Activated T-cell treated with anti-CD3 and anti-CD28 coated beads, Interleukin-2, amount 50 U/mL, for 4 hours (primary cell): ENCODE measurements at regions not wholly inside any gene's neighbourhood (a gene's known extent, or its start where the extent isn't known, plus 50 kb on each side); places are given as distances from the start of the nearest gene placed in this dataset.

Source experiments
- ATAC-seq, 2 donors: fragments of 200-7000 bp; cut with Tn5 transposase; one replicate each; pipeline ENCODE4 v1.10.0; 2021
- DNase-seq: peaks from one replicate; pipeline ENCODE4 v3.0.0-alpha.2; 2020
- H3K27me3 Mint-ChIP-seq: one replicate; pipeline ENCODE4 v1.8.0; 2021; ENCODE audit warnings: low read depth, mixed read lengths
- H3K36me3 Mint-ChIP-seq: one replicate; pipeline ENCODE4 v1.8.0; 2022; ENCODE audit warnings: mixed read lengths; ENCODE audit not compliant: insufficient read depth
- H3K4me1 Mint-ChIP-seq: one replicate; pipeline ENCODE4 v1.8.0; 2021; ENCODE audit warnings: low read depth, mixed read lengths
- H3K4me3 Mint-ChIP-seq: one replicate; pipeline ENCODE4 v1.8.0; 2021; ENCODE audit warnings: mild to moderate bottlenecking, moderate library complexity, mixed read lengths
- H3K9me3 Mint-ChIP-seq: one replicate; pipeline ENCODE4 v1.8.0; 2021; ENCODE audit warnings: mixed read lengths

DNA sequence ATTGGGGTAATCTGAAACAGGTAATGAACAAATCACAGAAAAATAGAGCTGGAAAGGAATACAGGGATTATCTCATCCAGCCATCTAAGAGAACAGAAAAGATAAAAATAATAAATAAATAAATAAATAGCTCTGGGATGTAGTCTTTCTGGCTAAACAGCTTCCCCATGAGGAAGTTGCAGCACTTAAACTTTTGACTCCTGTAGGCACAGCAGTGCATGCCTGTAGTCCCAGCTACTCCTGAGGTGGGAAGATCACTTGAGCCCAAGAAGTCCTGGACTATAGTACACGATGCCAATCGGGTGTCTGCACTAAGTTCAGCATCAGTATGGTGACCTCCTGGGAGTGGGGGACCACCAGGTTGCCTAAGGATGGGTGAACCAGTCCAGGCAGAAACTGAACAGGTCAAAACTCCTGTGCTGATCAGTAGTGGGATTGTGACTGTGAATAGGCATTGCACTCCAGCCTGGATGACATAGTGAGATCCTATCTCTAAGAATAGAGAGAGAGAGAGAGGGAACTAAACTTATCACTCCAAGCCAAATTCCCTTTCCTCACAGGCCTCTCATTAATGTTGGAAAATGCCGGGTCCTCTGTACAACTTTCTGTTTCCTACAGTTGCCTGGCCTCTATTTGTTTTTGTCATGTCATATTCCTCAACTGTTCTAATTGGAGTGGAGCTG is 61.7 kb upstream of the CDK13 start:
- H3K36me3 Mint-ChIP-seq = no peaks in the 10 kb centered on the region
- ATAC-seq (no peak), DNase-seq (no peak)
- H3K4me3 Mint-ChIP-seq = no peak overlapping the region
- peaks cover 2% of the 10 kb centered on the region for H3K27me3 Mint-ChIP-seq
- H3K9me3 Mint-ChIP-seq = no peaks in the 10 kb centered on the region
- H3K4me1 Mint-ChIP-seq = no peaks in the 10 kb centered on the region

DNA sequence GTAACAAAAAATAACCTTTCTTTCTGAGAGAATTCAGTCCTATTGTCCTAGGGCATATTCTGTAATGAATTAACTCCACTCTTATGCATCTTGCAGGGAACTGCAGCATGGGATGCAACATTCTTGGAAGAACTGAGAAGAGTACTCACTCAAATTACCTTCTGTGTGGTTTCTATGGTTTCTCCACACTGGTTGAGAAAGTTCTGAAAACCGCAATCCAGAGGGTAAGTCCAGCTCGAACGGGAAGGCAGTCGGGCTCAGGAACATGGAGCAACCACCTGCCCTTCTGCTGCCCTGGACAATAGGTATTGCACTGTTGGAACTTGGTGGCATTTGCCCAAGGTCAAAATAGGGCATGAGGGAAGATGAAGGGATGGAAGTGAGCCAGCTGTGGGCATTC is 59.6 kb upstream of the CDK13 start:
- DNase-seq = no peak
- H3K4me3 Mint-ChIP-seq = no peak overlapping the region
- no peaks in the 10 kb centered on the region for H3K27me3 Mint-ChIP-seq
- no peaks in the 10 kb centered on the region for H3K36me3 Mint-ChIP-seq
- ATAC-seq = no peak
- no peaks in the 10 kb centered on the region for H3K4me1 Mint-ChIP-seq
- H3K9me3 Mint-ChIP-seq = no peaks in the 10 kb centered on the region

DNA sequence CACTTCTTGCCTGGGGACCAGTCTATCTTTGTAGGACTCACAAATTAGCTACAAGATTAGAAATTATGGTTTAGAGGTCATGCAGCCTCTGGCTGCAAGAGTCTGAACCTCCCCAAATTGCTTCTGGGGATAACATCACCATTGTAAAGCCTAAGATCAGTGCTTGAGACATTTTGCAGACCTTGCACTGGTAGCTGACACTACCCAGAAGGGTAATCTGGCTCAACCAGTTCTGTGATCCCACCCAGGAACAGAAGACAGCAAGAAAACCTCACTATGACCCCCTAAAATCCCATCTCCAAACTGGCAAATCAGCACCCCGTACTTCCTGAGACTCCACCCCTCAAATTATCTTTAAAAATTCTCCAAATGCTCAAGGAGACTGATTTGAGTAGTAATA is 58.2 kb upstream of the CDK13 start:
- DNase-seq = no peak
- no peaks in the 10 kb centered on the region for H3K36me3 Mint-ChIP-seq

DNA sequence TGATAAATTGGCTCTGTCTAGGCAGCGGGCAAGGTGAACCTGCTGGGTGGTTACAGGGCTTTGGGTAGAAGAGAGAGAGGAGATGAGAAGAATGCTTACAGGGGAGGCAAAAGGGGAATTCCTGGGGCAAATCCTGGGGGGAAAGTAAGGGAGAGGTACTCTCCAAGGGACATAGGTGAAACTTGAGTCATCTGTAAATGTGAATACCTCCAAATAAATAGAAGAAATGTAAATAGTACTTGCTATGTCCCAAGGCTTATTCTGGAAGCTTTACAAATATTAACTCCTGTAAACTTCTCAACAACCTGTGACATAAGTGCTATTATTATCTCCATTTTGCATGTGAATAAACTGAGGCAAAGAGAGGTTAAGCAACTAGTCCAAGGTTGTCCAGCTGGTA is 57.7 kb upstream of the CDK13 start:
- no peak for DNase-seq
- H3K9me3 Mint-ChIP-seq = no peaks in the 10 kb centered on the region

More for the DNA sequence above, 58.2 kb upstream of the CDK13 start:
- Mint-ChIP-seq H3K4me1 (no peaks in the 10 kb centered on the region), H3K4me3 (no peak overlapping the region), H3K27me3 (no peaks in the 10 kb centered on the region), H3K9me3 (no peaks in the 10 kb centered on the region)
- no peak for ATAC-seq

DNA sequence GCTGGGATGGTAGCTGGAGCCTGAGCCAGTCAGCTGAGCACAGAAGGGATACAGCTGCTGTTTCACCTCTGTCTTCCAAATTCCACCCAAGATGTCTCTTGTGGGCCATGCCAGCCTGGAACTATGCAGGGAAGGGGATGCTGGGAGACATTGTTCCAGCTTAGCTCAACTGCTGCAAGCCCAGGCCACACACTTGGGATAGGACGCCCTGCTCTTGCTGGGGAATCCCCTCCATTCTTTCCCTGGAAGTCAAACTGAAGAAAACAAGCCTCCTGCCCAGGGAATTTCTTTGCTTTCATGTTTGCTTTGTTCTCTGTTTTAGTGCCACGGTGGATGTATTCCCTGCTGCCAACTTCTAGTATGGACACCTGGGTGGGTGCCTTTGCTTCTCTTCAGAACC is 55.2 kb upstream of the CDK13 start:
- H3K4me1 Mint-ChIP-seq = no peaks in the 10 kb centered on the region
- no peaks in the 10 kb centered on the region for H3K27me3 Mint-ChIP-seq

More for the DNA sequence above, 57.7 kb upstream of the CDK13 start:
- H3K4me3 Mint-ChIP-seq = no peak overlapping the region
- H3K27me3 Mint-ChIP-seq = no peaks in the 10 kb centered on the region
- ATAC-seq = no peak
- H3K4me1 Mint-ChIP-seq = no peaks in the 10 kb centered on the region
- H3K36me3 Mint-ChIP-seq = no peaks in the 10 kb centered on the region

DNA sequence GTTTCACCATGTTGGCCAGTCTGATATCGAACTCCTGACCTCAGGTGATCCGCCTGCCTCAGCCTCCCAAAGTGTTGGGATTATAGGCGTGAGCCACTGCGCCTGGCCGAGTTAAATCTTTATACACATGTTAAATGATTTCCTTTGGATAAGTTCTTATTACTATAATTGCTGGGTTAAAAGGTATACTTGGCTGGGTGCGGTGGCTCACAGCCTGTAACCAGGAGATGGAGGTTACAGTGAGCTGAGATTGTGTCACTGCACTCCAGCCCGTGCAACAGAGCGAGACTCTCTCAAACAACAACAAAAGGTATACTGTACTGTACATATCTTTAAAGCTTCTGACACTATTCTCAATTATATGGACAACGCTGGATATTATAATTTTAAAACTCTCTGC is 53.2 kb upstream of the CDK13 start:
- Mint-ChIP-seq H3K36me3 (no peaks in the 10 kb centered on the region), H3K27me3 (no peaks in the 10 kb centered on the region), H3K4me3 (no peak overlapping the region), H3K4me1 (no peaks in the 10 kb centered on the region), H3K9me3 (no peaks in the 10 kb centered on the region)
- DNase-seq = no peak
- ATAC-seq = no peak

More for the DNA sequence above, 55.2 kb upstream of the CDK13 start:
- ATAC-seq (no peak), DNase-seq (no peak)
- H3K9me3 Mint-ChIP-seq = no peaks in the 10 kb centered on the region
- no peak overlapping the region for H3K4me3 Mint-ChIP-seq
- no peaks in the 10 kb centered on the region for H3K36me3 Mint-ChIP-seq

DNA sequence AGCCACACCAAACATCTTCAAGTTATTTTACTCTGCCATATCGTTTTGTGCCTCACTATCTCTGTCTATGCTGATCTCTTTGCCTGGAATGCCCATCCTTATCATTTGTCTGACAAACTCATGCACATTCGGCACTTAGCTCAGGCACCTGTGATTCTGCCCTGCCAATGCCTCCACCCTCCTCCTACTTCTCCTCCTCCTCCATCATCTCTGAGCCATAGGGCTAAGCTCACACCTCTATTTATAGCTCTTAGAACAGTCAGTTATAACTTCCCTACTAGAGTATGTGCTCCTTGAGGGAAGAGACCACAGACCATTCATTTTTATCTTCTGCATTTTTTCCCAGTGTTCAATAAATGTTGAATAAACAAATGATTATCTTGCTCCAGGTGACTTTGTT is 51.2 kb upstream of the CDK13 start:
- ATAC-seq (no peak), DNase-seq (no peak)
- no peak overlapping the region for H3K4me3 Mint-ChIP-seq
- no peaks in the 10 kb centered on the region for H3K9me3 Mint-ChIP-seq
- no peaks in the 10 kb centered on the region for H3K27me3 Mint-ChIP-seq
- H3K36me3 Mint-ChIP-seq = no peaks in the 10 kb centered on the region
- no peaks in the 10 kb centered on the region for H3K4me1 Mint-ChIP-seq
